22Rv1 (cell line): ENCODE measurements at regions not wholly inside any gene's neighbourhood (a gene's known extent, or its start where the extent isn't known, plus 50 kb on each side); places are given as distances from the start of the nearest gene placed in this dataset.

ENCODE experiments used
- H3K27ac ChIP-seq: fragments of 450-650 bp; 2 replicates; pipeline ENCODE4 v1.5.1; 2017
- ZFX ChIP-seq: fragments of 450-650 bp; IDR thresholded peaks from 2 replicates; pipeline ENCODE4 v1.6.1; 2017; ENCODE audit warnings: antibody characterized with exemption, borderline replicate concordance
- TF ChIP-seq, protein P1 (sequence below): fragments of 450-650 bp; IDR thresholded peaks from 2 replicates; pipeline ENCODE4 v1.5.1; 2017; ENCODE audit warnings: mild to moderate bottlenecking

DNA sequence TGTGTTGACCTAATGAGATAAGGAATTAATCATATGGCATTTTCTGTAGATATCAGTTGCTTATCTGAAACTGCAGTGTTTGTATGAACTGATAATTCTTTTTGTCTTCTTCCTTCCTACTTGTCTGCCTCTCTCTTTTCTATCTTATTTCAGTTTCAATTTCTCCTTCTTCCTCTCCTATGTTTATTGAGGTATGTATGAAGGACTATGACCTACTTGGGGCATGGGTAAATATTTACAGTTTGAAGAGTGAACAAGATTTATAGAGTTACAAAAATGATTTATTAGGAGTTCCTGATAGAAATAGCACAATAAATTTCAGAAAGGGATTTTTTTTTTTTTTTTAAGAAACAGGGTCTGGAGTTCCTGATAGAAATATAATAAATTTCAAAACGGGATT is 88.7 kb upstream of the MUCL1 start:
- TF ChIP-seq, protein P1, sequence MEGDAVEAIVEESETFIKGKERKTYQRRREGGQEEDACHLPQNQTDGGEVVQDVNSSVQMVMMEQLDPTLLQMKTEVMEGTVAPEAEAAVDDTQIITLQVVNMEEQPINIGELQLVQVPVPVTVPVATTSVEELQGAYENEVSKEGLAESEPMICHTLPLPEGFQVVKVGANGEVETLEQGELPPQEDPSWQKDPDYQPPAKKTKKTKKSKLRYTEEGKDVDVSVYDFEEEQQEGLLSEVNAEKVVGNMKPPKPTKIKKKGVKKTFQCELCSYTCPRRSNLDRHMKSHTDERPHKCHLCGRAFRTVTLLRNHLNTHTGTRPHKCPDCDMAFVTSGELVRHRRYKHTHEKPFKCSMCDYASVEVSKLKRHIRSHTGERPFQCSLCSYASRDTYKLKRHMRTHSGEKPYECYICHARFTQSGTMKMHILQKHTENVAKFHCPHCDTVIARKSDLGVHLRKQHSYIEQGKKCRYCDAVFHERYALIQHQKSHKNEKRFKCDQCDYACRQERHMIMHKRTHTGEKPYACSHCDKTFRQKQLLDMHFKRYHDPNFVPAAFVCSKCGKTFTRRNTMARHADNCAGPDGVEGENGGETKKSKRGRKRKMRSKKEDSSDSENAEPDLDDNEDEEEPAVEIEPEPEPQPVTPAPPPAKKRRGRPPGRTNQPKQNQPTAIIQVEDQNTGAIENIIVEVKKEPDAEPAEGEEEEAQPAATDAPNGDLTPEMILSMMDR, result no peak
- TF ChIP-seq ZFX, result no peak
- no peak overlapping the region for H3K27ac ChIP-seq

DNA sequence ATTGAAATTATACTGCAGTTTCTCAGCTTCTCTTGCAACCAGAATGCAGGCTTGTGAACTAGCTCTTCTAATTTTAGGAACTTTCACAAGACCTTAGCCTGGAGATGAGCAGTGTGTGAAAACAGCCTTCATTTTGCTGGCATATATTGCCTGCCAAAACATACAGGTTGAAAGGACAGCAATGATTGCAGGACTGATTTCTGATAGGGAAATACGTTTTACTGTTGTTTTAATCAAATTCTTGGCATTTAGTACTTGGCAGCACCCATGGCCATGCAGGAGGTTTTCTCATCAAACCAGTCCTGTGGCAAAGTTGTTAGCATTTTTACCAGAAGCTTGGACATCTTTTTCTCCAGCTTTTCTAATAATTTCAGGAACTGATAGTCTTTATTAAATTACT is 91.9 kb upstream of the MUCL1 start:
- H3K27ac ChIP-seq, result no peak overlapping the region
- TF ChIP-seq, protein P1, result no peak
- TF ChIP-seq ZFX, result no peak

DNA sequence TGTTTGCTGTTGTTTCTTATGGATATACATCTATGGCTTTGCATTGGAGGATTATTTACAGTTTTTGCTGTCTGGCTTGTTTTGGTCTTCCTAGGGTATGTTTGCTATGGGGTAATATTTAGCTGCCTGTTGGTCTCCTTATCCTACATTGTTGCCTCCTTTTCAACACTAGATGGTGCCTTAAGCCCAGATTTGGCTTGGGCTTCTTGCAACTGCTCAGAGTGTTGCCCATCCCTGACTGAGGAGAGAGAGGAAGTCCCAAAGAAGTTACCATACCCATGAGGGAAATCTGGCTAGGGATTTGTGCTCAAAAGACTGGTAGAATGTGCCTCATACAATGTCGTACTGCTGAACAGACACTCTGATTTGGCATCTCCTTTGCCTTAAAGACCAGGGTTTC is 94.6 kb upstream of the MUCL1 start:
- H3K27ac ChIP-seq, result no peak overlapping the region
- TF ChIP-seq, protein P1, result peak; percentile 78
- TF ChIP-seq ZFX, result no peak

DNA sequence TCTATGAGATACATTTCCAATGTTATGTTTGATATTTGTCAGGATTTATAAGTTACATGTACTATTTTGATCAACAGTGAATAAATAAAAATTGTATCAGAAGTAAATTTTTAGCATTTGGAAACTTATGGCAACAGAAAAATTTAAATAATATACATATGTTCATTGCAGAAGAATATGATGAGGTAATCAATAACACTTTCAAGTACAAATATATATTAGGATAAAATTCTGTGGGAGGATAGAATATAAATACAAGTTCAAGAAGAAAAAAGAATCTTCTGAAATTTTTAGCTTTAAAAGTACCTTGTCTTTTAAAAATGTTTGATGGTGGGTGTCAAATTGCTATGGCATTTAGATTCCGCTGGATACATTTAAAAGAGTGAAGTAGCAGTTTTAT is 102.8 kb upstream of the MUCL1 start:
- TF ChIP-seq, protein P1, result no peak
- TF ChIP-seq ZFX, result no peak
- H3K27ac ChIP-seq, result no peak overlapping the region

DNA sequence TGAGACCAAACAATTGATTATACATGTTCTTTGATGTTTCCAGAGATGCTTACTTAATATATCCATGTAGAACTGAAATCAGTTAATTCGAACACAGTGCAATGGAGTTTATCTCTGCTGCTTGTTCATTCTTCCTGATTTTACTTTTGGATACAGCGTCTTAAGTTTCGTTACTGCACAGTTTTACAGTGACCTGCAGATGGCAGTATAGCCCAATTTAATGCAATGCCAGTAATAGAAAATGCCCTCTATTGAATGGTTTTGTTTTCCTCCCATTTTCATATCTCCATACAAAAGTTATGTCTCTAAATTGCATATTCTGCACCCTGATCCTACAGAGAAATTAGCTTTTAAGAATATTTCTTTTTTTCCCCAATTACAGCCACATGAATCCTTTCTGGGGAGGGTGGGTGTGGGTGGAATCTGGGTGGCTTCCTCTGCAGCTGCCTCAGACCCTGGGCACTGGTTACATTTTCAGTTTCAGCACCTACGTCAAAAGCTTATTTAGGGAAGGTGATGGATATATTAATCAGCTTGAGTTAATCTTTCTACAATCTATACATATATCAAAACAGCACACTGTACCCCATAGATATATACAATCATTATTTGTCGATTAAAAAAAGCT is 101.1 kb upstream of the DCD start:
- TF ChIP-seq, protein P1, result peak; percentile 93
- no peak for TF ChIP-seq ZFX

DNA sequence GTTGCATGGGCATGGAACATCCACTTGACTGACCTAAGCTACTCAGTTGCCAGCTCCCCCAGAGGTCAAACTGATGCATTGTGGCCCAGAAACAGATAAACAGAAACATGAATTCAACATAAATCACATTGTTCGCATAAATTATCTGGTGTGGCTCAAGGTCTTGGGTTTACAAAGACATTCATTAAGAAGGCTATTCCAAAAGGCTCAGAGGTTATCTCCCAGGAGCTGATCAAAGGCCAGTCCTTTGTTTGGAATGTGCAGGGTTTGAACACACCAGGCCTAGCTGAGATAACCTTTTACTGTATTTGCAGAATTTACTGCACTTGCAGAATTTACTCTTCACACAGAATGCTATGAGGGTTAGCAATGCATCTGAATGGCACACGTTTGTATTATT is 96.4 kb upstream of the DCD start:
- no peak overlapping the region for H3K27ac ChIP-seq
- TF ChIP-seq, protein P1, result no peak
- no peak for TF ChIP-seq ZFX

More for the DNA sequence above, 101.1 kb upstream of the DCD start:
- H3K27ac ChIP-seq, result no peak overlapping the region

DNA sequence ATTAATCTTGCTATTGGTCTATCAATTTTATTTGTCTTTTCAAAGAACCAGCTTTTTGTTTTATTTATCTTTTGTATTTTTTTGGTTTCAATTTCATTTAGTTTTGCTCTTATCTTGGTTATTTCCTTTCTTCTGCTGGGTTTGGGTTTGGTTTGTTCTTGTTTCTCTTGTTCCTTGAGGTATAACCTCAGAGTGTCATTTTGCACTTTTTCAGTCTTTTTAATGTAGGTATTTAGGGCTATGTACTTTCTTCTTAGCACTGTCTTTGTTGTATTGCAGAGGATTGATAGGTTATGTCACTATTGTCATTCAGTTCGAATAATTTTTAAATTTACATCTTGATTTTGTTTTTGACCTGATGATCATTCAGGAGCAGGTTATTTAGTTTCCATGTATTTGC is 92.7 kb upstream of the DCD start:
- H3K27ac ChIP-seq, result no peak overlapping the region
- no peak for TF ChIP-seq ZFX
- TF ChIP-seq, protein P1, result no peak
